Endothelial cell of umbilical vein (primary cell): ENCODE measurements at regions not wholly inside any gene's neighbourhood (a gene's known extent, or its start where the extent isn't known, plus 50 kb on each side); places are given as distances from the start of the nearest gene placed in this dataset.

Source experiments
- BruUV-seq: library from RNA; stranded (reverse); fragments of 400-500 nt; replicated peaks from 2 replicates; lab custom pipeline; 2021; lab: Mats Ljungman, UMichigan
- CTCF ChIA-PET: fragments of 300-600, 350-600 bp; sonication (Branson Sonifier 250); formaldehyde crosslinking; loops from one replicate; lab custom pipeline; 2021; ENCODE audit warnings: antibody characterized with exemption, inconsistent platforms; lab: Charles Lee
- POLR2A ChIA-PET: fragments of 300-600, 350-600 bp; sonication (Branson Sonifier 250); formaldehyde crosslinking; loops from one replicate; lab custom pipeline; 2021; ENCODE audit warnings: antibody characterized with exemption, inconsistent platforms; lab: Charles Lee
- DNase-seq: peaks from one replicate; pipeline ENCODE4 v3.0.0-alpha.2; 2011; ENCODE audit warnings: low read depth, low spot score
- FAIRE-seq: peaks from 2 replicates; lab custom pipeline; 2011; peaks lifted over from hg19 to GRCh38; lab: Jason Lieb, UNC
- H2AFZ ChIP-seq: 2 replicates; pipeline ENCODE4 v1.6.0; 2012; ENCODE audit warnings: low read depth, low read length, control low read depth, inconsistent platforms
- H3K27ac ChIP-seq: 2 replicates; pipeline ENCODE4 v1.5.1; 2011; ENCODE audit warnings: low read depth, mild to moderate bottlenecking, control low read depth, low read length, moderate library complexity; ENCODE audit not compliant: insufficient read depth
- H3K27me3 ChIP-seq, 2 experiments: 2 replicates each; pipeline versions ENCODE4 v1.6.0 to v1.6.1; 2011; ENCODE audit warnings: low read length in 2 of 2, mixed read lengths in 1 of 2; ENCODE audit not compliant: control insufficient read depth in 2 of 2, insufficient read depth in 2 of 2
- H3K36me3 ChIP-seq, 2 experiments: 2 replicates in 1 of 2; 3 replicates in 1 of 2; pipeline ENCODE4 v1.5.1; 2011; ENCODE audit warnings: low read length in 2 of 2, mild to moderate bottlenecking in 1 of 2, moderate library complexity in 1 of 2; ENCODE audit not compliant: control insufficient read depth in 2 of 2, insufficient read depth in 2 of 2; ENCODE audit errors: extremely low read depth in 1 of 2
- H3K4me1 ChIP-seq: 3 replicates; pipeline ENCODE4 v1.5.1; 2011; ENCODE audit warnings: mild to moderate bottlenecking, low read length; ENCODE audit not compliant: control insufficient read depth, insufficient read depth; ENCODE audit errors: extremely low read depth
- H3K4me2 ChIP-seq: 2 replicates; pipeline ENCODE4 v1.6.1; 2011; ENCODE audit warnings: low read length, control low read depth, mixed read lengths; ENCODE audit not compliant: insufficient read depth
- H3K4me3 ChIP-seq, 3 experiments: fragments of 200-600 bp in 1 of 3; sonication (generic), shearing (Covaris generic) in 1 of 3; replicated peaks in 1 of 3; 2 replicates each; pipeline ENCODE4 v1.5.1; 2011 to 2016; ENCODE audit warnings: control low read depth in 3 of 3, low read length in 3 of 3, mild to moderate bottlenecking in 2 of 3, inconsistent platforms in 1 of 3, low read depth in 1 of 3, moderate library complexity in 1 of 3; ENCODE audit not compliant: insufficient read depth in 1 of 3
- H3K79me2 ChIP-seq: 2 replicates; pipeline ENCODE4 v1.6.0; 2012; ENCODE audit warnings: low read length, inconsistent platforms; ENCODE audit not compliant: control insufficient read depth, insufficient read depth
- H3K9ac ChIP-seq: replicated peaks from 2 replicates; pipeline ENCODE3; 2011; ENCODE audit warnings: low read length, control low read depth; ENCODE audit not compliant: insufficient read depth; ENCODE audit errors: extremely low read depth
- H3K9me1 ChIP-seq: replicated peaks from 3 replicates; pipeline ENCODE4 v1.6.0; 2011; ENCODE audit warnings: mild to moderate bottlenecking, low read length; ENCODE audit not compliant: control insufficient read depth, insufficient read depth; ENCODE audit errors: extremely low read depth
- H3K9me3 ChIP-seq: replicated peaks from 2 replicates; pipeline ENCODE4 v1.5.1; 2012; ENCODE audit warnings: low read length, inconsistent platforms; ENCODE audit not compliant: control insufficient read depth, insufficient read depth
- H4K20me1 ChIP-seq: replicated peaks from 2 replicates; pipeline ENCODE3; 2011; ENCODE audit warnings: mild to moderate bottlenecking, low read length; ENCODE audit not compliant: control insufficient read depth, insufficient read depth; ENCODE audit errors: extremely low read depth
- CTCF ChIP-seq, 2 donors: IDR thresholded peaks; 1 replicate in 1 of 2; 2 replicates in 1 of 2; pipeline ENCODE4 v1.5.1; 2011; ENCODE audit warnings: low read length in 2 of 2, mild to moderate bottlenecking in 2 of 2, moderate library complexity in 2 of 2, control low read depth in 1 of 2, inconsistent platforms in 1 of 2, low read depth in 1 of 2; ENCODE audit not compliant: insufficient read depth in 1 of 2; ENCODE audit errors: extremely low read depth in 1 of 2
- EZH2 ChIP-seq: IDR thresholded peaks from 2 replicates; pipeline ENCODE4 v1.6.1; 2012; ENCODE audit warnings: borderline replicate concordance, low read depth, mild to moderate bottlenecking, moderate library complexity, low read length, inconsistent platforms; ENCODE audit not compliant: severe bottlenecking
- FOS ChIP-seq: IDR thresholded peaks from 2 replicates; pipeline ENCODE4 v1.6.1; 2011; ENCODE audit warnings: mild to moderate bottlenecking, low read length, moderate library complexity, borderline replicate concordance; ENCODE audit not compliant: insufficient read depth
- GATA2 ChIP-seq: IDR thresholded peaks from 2 replicates; pipeline ENCODE4 v1.7.0; 2011; ENCODE audit warnings: low read depth, mild to moderate bottlenecking, moderate library complexity, mixed read lengths, low read length; ENCODE audit not compliant: insufficient read length, insufficient read depth
- JUN ChIP-seq: IDR thresholded peaks from 2 replicates; pipeline ENCODE4 v1.6.1; 2011; ENCODE audit warnings: borderline replicate concordance, low read depth; ENCODE audit not compliant: insufficient read length, insufficient read depth
- MAX ChIP-seq: IDR thresholded peaks from 2 replicates; pipeline ENCODE4 v1.6.1; 2011; ENCODE audit not compliant: insufficient read depth, insufficient read length
- MYC ChIP-seq: IDR thresholded peaks from one replicate; pipeline ENCODE4 v1.6.1; 2011; ENCODE audit warnings: mild to moderate bottlenecking, low read depth, low read length
- POLR2A ChIP-seq: IDR thresholded peaks from 2 replicates; pipeline ENCODE4 v1.6.1; 2012; ENCODE audit warnings: low read depth, mild to moderate bottlenecking, control low read depth, low read length
- POLR2AphosphoS5 ChIP-seq: IDR thresholded peaks from 2 replicates; pipeline ENCODE4 v1.6.1; 2012; ENCODE audit warnings: low read depth, mild to moderate bottlenecking, control low read depth, low read length, moderate library complexity; ENCODE audit not compliant: insufficient read depth
- dilution Hi-C: fragments of 300-500 bp; cut with MboI; formaldehyde crosslinking; loops from one replicate; pipeline ENCODE4 v1.15.0; 2019; ENCODE audit warnings: low sequenced_read_pairs; ENCODE audit not compliant: extremely low pct_ligation_motif_present
- intact Hi-C: fragments of 100-400 bp; cut with micrococcal nuclease; formaldehyde crosslinking; loops from one replicate; pipeline ENCODE4 v1.10.0; 2022

GRCh38 chr10:124300735-124301134 lies 118.0 kb downstream of the OAT start:
- H3K4me1 ChIP-seq = no peaks in the 10 kb centered on the region
- ChIA-PET CTCF (no interaction called here), POLR2A (no interaction called here)
- FAIRE-seq (no peak), DNase-seq (no peak)
- no peak overlapping the region for H3K4me2 ChIP-seq
- dilution Hi-C loops (no loop called here), intact Hi-C loops (no loop called here)
- H3K4me3 ChIP-seq = no peak overlapping the region
- no peaks in the 10 kb centered on the region for H3K79me2 ChIP-seq
- no peaks in the 10 kb centered on the region for H3K27me3 ChIP-seq
- H3K27ac ChIP-seq = no peak overlapping the region
- H3K9me1 ChIP-seq = no peaks in the 10 kb centered on the region
- TF ChIP-seq CTCF (IDR thresholded peaks at IDR 0.05; ENCODE audit: extremely low read depth in 1 of 2, insufficient read depth in 1 of 2, low read depth in 1 of 2, low read length in 2 of 2) = no peak
- H2AFZ ChIP-seq = no peak overlapping the region
- H3K36me3 ChIP-seq = no peaks in the 10 kb centered on the region
- H3K9ac ChIP-seq = no peak overlapping the region
- no peaks in the 10 kb centered on the region for H4K20me1 ChIP-seq
- no TSS peak for BruUV-seq
- H3K9me3 ChIP-seq = no peaks in the 10 kb centered on the region

- intact Hi-C loops (no loop called here), dilution Hi-C loops (no loop called here)
- Histone ChIP-seq H3K4me1 (no peaks in the 10 kb centered on the region), H3K27me3 (no peaks in the 10 kb centered on the region), H3K4me2 (no peak overlapping the region), H3K27ac (no peak overlapping the region), H3K36me3 (no peaks in the 10 kb centered on the region), H3K9me3 (no peaks in the 10 kb centered on the region), H3K9me1 (no peaks in the 10 kb centered on the region), H2AFZ (no peak overlapping the region), H3K9ac (no peak overlapping the region), H3K79me2 (no peaks in the 10 kb centered on the region), H3K4me3 (no peak overlapping the region), H4K20me1 (no peaks in the 10 kb centered on the region)
- TF ChIP-seq MYC = no peak
- no peak for TF ChIP-seq JUN
- TF ChIP-seq POLR2AphosphoS5 = no peak
- no peak for TF ChIP-seq GATA2
- no peak for TF ChIP-seq FOS
- TF ChIP-seq POLR2A = no peak
- TF ChIP-seq EZH2 = no peak
- TF ChIP-seq MAX = no peak
- no peak for TF ChIP-seq CTCF (IDR thresholded peaks at IDR 0.05; ENCODE audit: extremely low read depth in 1 of 2, insufficient read depth in 1 of 2, low read depth in 1 of 2, low read length in 2 of 2)
- CTCF ChIA-PET = no interaction called here
- FAIRE-seq (no peak), DNase-seq (no peak)
- no TSS peak for BruUV-seq
- POLR2A ChIA-PET = no interaction called here
Measured at GRCh38 chr10:124300224-124300623, 118.5 kb downstream of the OAT start.
